H1 (cell line): ENCODE measurements at regions not wholly inside any gene's neighbourhood (a gene's known extent, or its start where the extent isn't known, plus 50 kb on each side); places are given as distances from the start of the nearest gene placed in this dataset.

Experiments
- CTCF ChIA-PET: fragments of 300-600 bp; sonication (Branson Sonifier 250); formaldehyde crosslinking; loops from one replicate; lab custom pipeline; 2021; ENCODE audit not compliant: partially characterized antibody; lab: Charles Lee
- POLR2A ChIA-PET: fragments of 300-600 bp; sonication (Branson Sonifier 250); formaldehyde crosslinking; loops from one replicate; lab custom pipeline; 2021; ENCODE audit warnings: inconsistent platforms; ENCODE audit not compliant: partially characterized antibody; lab: Charles Lee
- DNase-seq, 2 experiments: peaks; one replicate each; pipeline versions ENCODE4 v3.0.0 to v3.0.0-alpha.2; 2010 to 2022; ENCODE audit warnings: low spot score in 2 of 2, low read depth in 1 of 2, mixed read lengths in 1 of 2
- FAIRE-seq: peaks from 2 replicates; lab custom pipeline; 2011; peaks lifted over from hg19 to GRCh38; lab: Jason Lieb, UNC
- H2AFZ ChIP-seq: 2 replicates; pipeline ENCODE4 v1.8.1; 2012; ENCODE audit warnings: low read length, inconsistent platforms
- H2AK5ac ChIP-seq: 2 replicates; pipeline ENCODE4 v1.6.1; 2013; ENCODE audit warnings: low read depth, low read length
- H2BK120ac ChIP-seq: replicated peaks from 2 replicates; pipeline ENCODE3; 2013; ENCODE audit warnings: low read depth, low read length, inconsistent platforms
- H2BK12ac ChIP-seq: 2 replicates; pipeline ENCODE4 v1.6.1; 2013; ENCODE audit warnings: low read depth, low read length
- H2BK15ac ChIP-seq: 2 replicates; pipeline ENCODE4 v1.6.1; 2013; ENCODE audit warnings: low read length
- H2BK20ac ChIP-seq: 2 replicates; pipeline ENCODE4 v1.6.1; 2013; ENCODE audit warnings: low read length
- H2BK5ac ChIP-seq: 2 replicates; pipeline ENCODE4 v1.6.1; 2013; ENCODE audit warnings: low read depth, low read length
- H3K14ac ChIP-seq: 2 replicates; pipeline ENCODE4 v1.6.1; 2013; ENCODE audit warnings: inconsistent platforms; ENCODE audit not compliant: insufficient read length
- H3K18ac ChIP-seq: 2 replicates; pipeline ENCODE4 v1.6.1; 2013; ENCODE audit warnings: low read length; ENCODE audit errors: extremely low read depth
- H3K23ac ChIP-seq: 2 replicates; pipeline ENCODE4 v1.6.1; 2013; ENCODE audit warnings: inconsistent platforms; ENCODE audit not compliant: insufficient read length
- H3K23me2 ChIP-seq: 2 replicates; pipeline ENCODE4 v1.6.1; 2013; ENCODE audit warnings: low read depth, low read length
- H3K27ac ChIP-seq: 2 replicates; pipeline ENCODE4 v1.6.1; 2011; ENCODE audit warnings: low read depth, low read length, inconsistent platforms
- H3K27me3 ChIP-seq, 4 experiments: replicated peaks in 1 of 4; 1 replicate in 1 of 4; 2 replicates in 3 of 4; pipeline versions ENCODE4 v1.6.1 to v1.8.1; 2011 to 2013; ENCODE audit warnings: low read length in 3 of 4, mild to moderate bottlenecking in 3 of 4, inconsistent platforms in 2 of 4, mixed read lengths in 2 of 4, moderate library complexity in 1 of 4; ENCODE audit not compliant: control insufficient read depth in 3 of 4, insufficient read depth in 3 of 4; ENCODE audit errors: extremely low read depth in 1 of 4
- H3K36me3 ChIP-seq, 4 experiments: 2 replicates each; pipeline versions ENCODE4 v1.6.1 to v1.8.1; 2011 to 2013; ENCODE audit warnings: mild to moderate bottlenecking in 4 of 4, low read length in 3 of 4, moderate library complexity in 2 of 4, control low read depth in 1 of 4, inconsistent platforms in 1 of 4; ENCODE audit not compliant: insufficient read depth in 4 of 4, control insufficient read depth in 2 of 4
- H3K4ac ChIP-seq: replicated peaks from 2 replicates; pipeline ENCODE3; 2013; ENCODE audit warnings: low read length, low read depth, mixed read lengths, inconsistent platforms; ENCODE audit not compliant: insufficient read length
- H3K4me1 ChIP-seq, 4 experiments: replicated peaks in 1 of 4; 1 replicate in 1 of 4; 2 replicates in 3 of 4; pipeline versions ENCODE4 v1.6.1 to v1.8.1; 2011 to 2013; ENCODE audit warnings: low read length in 3 of 4, inconsistent platforms in 2 of 4, mixed read lengths in 1 of 4; ENCODE audit not compliant: insufficient read depth in 4 of 4, control insufficient read depth in 3 of 4
- H3K4me2 ChIP-seq, 2 experiments: 2 replicates each; pipeline versions ENCODE4 v1.6.1 to v1.8.1; 2011 to 2013; ENCODE audit warnings: low read depth in 2 of 2, low read length in 2 of 2, control low read depth in 1 of 2, inconsistent platforms in 1 of 2, mild to moderate bottlenecking in 1 of 2; ENCODE audit not compliant: insufficient read depth in 1 of 2
- H3K4me3 ChIP-seq, 4 experiments: fragments of 200-600, 300-600 bp in 1 of 4; sonication (generic), shearing (Covaris generic), sonication (Bioruptor Twin) in 1 of 4; 2 replicates each; pipeline versions ENCODE4 v1.5.1 to v1.8.1; 2011 to 2016; ENCODE audit warnings: low read length in 4 of 4, low read depth in 3 of 4, control low read depth in 2 of 4, inconsistent platforms in 2 of 4, mild to moderate bottlenecking in 2 of 4, mixed read lengths in 1 of 4, moderate library complexity in 1 of 4; ENCODE audit not compliant: insufficient read depth in 2 of 4; ENCODE audit errors: extremely low read depth in 1 of 4
- H3K56ac ChIP-seq: replicated peaks from 2 replicates; pipeline ENCODE3; 2013; ENCODE audit warnings: low read depth, mild to moderate bottlenecking, mixed read lengths, low read length, inconsistent platforms; ENCODE audit not compliant: insufficient read length
- H3K79me1 ChIP-seq: 2 replicates; pipeline ENCODE4 v1.6.1; 2013; ENCODE audit warnings: low read depth, low read length, control low read depth
- H3K79me2 ChIP-seq, 2 experiments: 2 replicates each; pipeline versions ENCODE4 v1.6.1 to v1.8.1; 2012 to 2013; ENCODE audit warnings: low read length in 2 of 2, mild to moderate bottlenecking in 2 of 2, inconsistent platforms in 1 of 2; ENCODE audit not compliant: insufficient read depth in 2 of 2, control insufficient read depth in 1 of 2
- H3K9ac ChIP-seq, 4 experiments: replicated peaks in 1 of 4; 1 replicate in 1 of 4; 2 replicates in 3 of 4; pipeline versions ENCODE4 v1.6.1 to v1.8.1; 2011 to 2013; ENCODE audit warnings: low read depth in 3 of 4, low read length in 3 of 4, control low read depth in 2 of 4, mild to moderate bottlenecking in 2 of 4, moderate library complexity in 2 of 4, inconsistent platforms in 1 of 4; ENCODE audit errors: extremely low read depth in 1 of 4
- H3K9me3 ChIP-seq, 2 experiments: 2 replicates each; pipeline versions ENCODE4 v1.6.1 to v1.8.1; 2012 to 2013; ENCODE audit warnings: mild to moderate bottlenecking in 2 of 2, moderate library complexity in 2 of 2, control low read depth in 1 of 2, inconsistent platforms in 1 of 2, low read depth in 1 of 2, low read length in 1 of 2, mixed read lengths in 1 of 2; ENCODE audit not compliant: insufficient read depth in 2 of 2
- H4K20me1 ChIP-seq, 2 experiments: replicated peaks in 1 of 2; 2 replicates each; pipeline versions ENCODE3 to v1.8.1; 2011 to 2013; ENCODE audit warnings: inconsistent platforms in 2 of 2, low read length in 2 of 2, mild to moderate bottlenecking in 1 of 2; ENCODE audit not compliant: insufficient read depth in 2 of 2, control insufficient read depth in 1 of 2
- H4K5ac ChIP-seq: 2 replicates; pipeline ENCODE4 v1.6.1; 2013; ENCODE audit warnings: low read length, low read depth, mixed read lengths, inconsistent platforms; ENCODE audit not compliant: insufficient read length
- H4K8ac ChIP-seq: 2 replicates; pipeline ENCODE4 v1.8.0; 2013; ENCODE audit warnings: mild to moderate bottlenecking, moderate library complexity, low read length, inconsistent platforms; ENCODE audit not compliant: insufficient read depth; ENCODE audit errors: extremely low read depth
- H4K91ac ChIP-seq: replicated peaks from 2 replicates; pipeline ENCODE3; 2013; ENCODE audit warnings: low read length, mixed read lengths, inconsistent platforms; ENCODE audit not compliant: insufficient read length
- ATF2 ChIP-seq: IDR thresholded peaks from 2 replicates; pipeline ENCODE4 v1.6.1; 2012; ENCODE audit warnings: low read length, inconsistent platforms
- BRCA1 ChIP-seq: IDR thresholded peaks from 2 replicates; pipeline ENCODE4 v1.6.1; 2012; ENCODE audit warnings: low read depth, low read length, improper control_type of control experiment
- CHD1 ChIP-seq: IDR thresholded peaks from 2 replicates; pipeline ENCODE4 v1.6.1; 2012; ENCODE audit warnings: low read depth, low read length, improper control_type of control experiment
- CREB1 ChIP-seq: IDR thresholded peaks from 2 replicates; pipeline ENCODE4 v1.6.1; 2012; ENCODE audit warnings: inconsistent platforms
- GABPA ChIP-seq: IDR thresholded peaks from 2 replicates; pipeline ENCODE4 v1.6.1; 2011; ENCODE audit warnings: mild to moderate bottlenecking, low read length, moderate library complexity, borderline replicate concordance; ENCODE audit not compliant: insufficient read depth
- GTF2F1 ChIP-seq: IDR thresholded peaks from 2 replicates; pipeline ENCODE4 v1.6.1; 2012; ENCODE audit warnings: low read depth, low read length, improper control_type of control experiment, borderline replicate concordance
- NANOG ChIP-seq: IDR thresholded peaks from 2 replicates; pipeline ENCODE4 v1.6.1; 2011; ENCODE audit warnings: low read length, low read depth, mild to moderate bottlenecking, inconsistent platforms; ENCODE audit not compliant: insufficient read depth, poor library complexity, severe bottlenecking
- NRF1 ChIP-seq: IDR thresholded peaks from 2 replicates; pipeline ENCODE4 v1.6.1; 2011; ENCODE audit warnings: mild to moderate bottlenecking, low read depth, low read length, improper control_type of control experiment
- RBBP5 ChIP-seq: IDR thresholded peaks from 2 replicates; pipeline ENCODE4 v1.7.1; 2012; ENCODE audit warnings: low read depth, mild to moderate bottlenecking, inconsistent platforms, low read length, moderate library complexity, borderline replicate concordance
- TAF1 ChIP-seq: IDR thresholded peaks from 2 replicates; pipeline ENCODE4 v1.6.1; 2011; ENCODE audit warnings: mild to moderate bottlenecking, low read depth, low read length
- TBP ChIP-seq: IDR thresholded peaks from 2 replicates; pipeline ENCODE4 v1.6.1; 2011; ENCODE audit warnings: low read depth, low read length, improper control_type of control experiment
- USF2 ChIP-seq: IDR thresholded peaks from 2 replicates; pipeline ENCODE4 v1.6.1; 2011; ENCODE audit warnings: low read length, improper control_type of control experiment
- YY1 ChIP-seq: IDR thresholded peaks from 2 replicates; pipeline ENCODE4 v1.6.1; 2011; ENCODE audit warnings: low read depth, mild to moderate bottlenecking, low read length
- WGBS, 2 experiments: shearing (Covaris generic) in 1 of 2; methylation state at CpG; one replicate each; pipeline versions ENCODE4 v1.1.6 to v1.1.7; 2013 to 2015; ENCODE audit warnings: low lambda C conversion rate in 2 of 2, mixed read lengths in 2 of 2, inconsistent platforms in 1 of 2, low coverage in 1 of 2, missing lambda C conversion rate in 1 of 2; ENCODE audit not compliant: insufficient replicate concordance in 2 of 2, insufficient coverage in 1 of 2, insufficient read length in 1 of 2; ENCODE audit errors: extremely low coverage in 1 of 2, missing lambda C conversion rate in 1 of 2; 5-methylcytosine and 5-hydroxymethylcytosine counted together

GRCh38 chr10:65796472-65796871 lies 1129.4 kb upstream of the LRRTM3 start:
- Histone ChIP-seq H3K23me2 (no peaks in the 10 kb centered on the region), H3K79me2 (no peaks in the 10 kb centered on the region), H3K4ac (no peak overlapping the region), H2BK15ac (no peak overlapping the region), H3K18ac (no peak overlapping the region), H3K4me2 (no peak overlapping the region), H2AFZ (no peak overlapping the region), H3K56ac (no peak overlapping the region), H2BK12ac (no peak overlapping the region; the same call in 1 of the 2 replicates), H3K27me3 (no peaks in the 10 kb centered on the region), H3K14ac (no peak overlapping the region), H4K20me1 (no peaks in the 10 kb centered on the region), H3K9me3 (no peaks in the 10 kb centered on the region), H3K36me3 (no peaks in the 10 kb centered on the region), H2BK20ac (no peak overlapping the region), H4K5ac (no peak overlapping the region), H3K27ac (no peak overlapping the region), H3K4me3 (no peak overlapping the region), H3K23ac (no peak overlapping the region), H3K79me1 (no peaks in the 10 kb centered on the region), H2AK5ac (no peak overlapping the region), H3K9ac (no peak overlapping the region), H4K8ac (no peak overlapping the region), H2BK120ac (no peak overlapping the region), H3K4me1 (no peaks in the 10 kb centered on the region), H2BK5ac (no peak overlapping the region), H4K91ac (no peak overlapping the region)
- 82% methylated on average over 2 of the region's 2 CpGs; no CpG with 5 or more reads in 1 of the 2 experiments for WGBS, 2 experiments
- no peak for FAIRE-seq
- CTCF ChIA-PET, result no interaction called here
- POLR2A ChIA-PET, result no interaction called here
- DNase-seq, result no peak
- no peak for TF ChIP-seq TBP
- no peak for TF ChIP-seq TAF1
- no peak for TF ChIP-seq CREB1
- TF ChIP-seq GTF2F1, result no peak
- no peak for TF ChIP-seq CHD1
- TF ChIP-seq RBBP5, result no peak
- TF ChIP-seq YY1, result no peak
- TF ChIP-seq BRCA1, result no peak
- no peak for TF ChIP-seq ATF2
- TF ChIP-seq USF2, result no peak
- TF ChIP-seq NRF1, result no peak
- TF ChIP-seq GABPA, result no peak
- TF ChIP-seq NANOG, result no peak
